ENCODE measurements at regions not wholly inside any gene's neighbourhood (a gene's known extent, or its start where the extent isn't known, plus 50 kb on each side); places are given as distances from the start of the nearest gene placed in this dataset.
A peak's percentile ranks its signal among the peaks of the same experiment; 100 is the strongest.
"Not testable (repeated sequence)": the region's sequence is repeated elsewhere in the genome, so short reads cannot be mapped to it uniquely, and the experiment has no call there.

DNA sequence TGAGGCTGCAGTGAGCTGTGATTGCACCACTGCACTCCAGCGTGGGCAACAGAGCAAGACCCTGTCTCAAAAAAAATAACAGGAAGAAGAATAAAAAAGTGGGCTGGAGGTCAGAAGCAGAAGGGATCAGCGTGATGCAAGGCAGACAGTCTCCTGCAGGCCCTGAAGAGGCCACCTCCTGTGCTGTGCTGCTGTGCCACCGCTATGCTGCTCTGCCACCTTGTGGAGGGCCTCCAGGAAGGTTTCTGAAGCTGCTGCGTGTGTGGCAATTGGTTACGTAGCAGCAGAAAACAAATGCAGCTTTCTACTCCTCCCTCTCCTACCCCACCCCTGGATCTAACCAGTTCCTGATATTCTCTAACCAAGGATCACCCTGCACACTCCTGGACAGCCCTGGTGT is 815.5 kb downstream of the KCNJ18 start:
- no peak for DNase-seq

- no peak for DNase-seq
These were observed 818.2 kb downstream of the KCNJ18 start for GRCh38 chr17:22510504-22510903.

DNA sequence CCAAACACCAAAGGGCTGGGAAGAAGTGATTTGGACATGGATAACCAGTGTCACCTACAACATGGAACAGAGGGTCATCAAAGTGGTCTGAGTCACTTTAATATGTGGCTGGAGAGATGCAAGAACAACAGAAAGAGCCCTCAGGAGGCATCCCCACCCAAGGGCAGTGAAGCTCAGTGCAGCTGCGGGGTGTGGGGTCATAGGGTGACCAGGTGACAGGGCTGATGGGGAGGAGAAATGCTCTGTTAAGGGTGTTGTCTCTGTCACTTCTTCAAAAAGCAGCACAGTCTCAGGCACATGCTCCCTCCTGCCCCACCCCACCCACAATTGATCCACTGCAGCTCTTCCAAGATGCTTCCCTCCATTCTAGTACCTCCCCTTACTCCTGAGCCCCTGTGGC is 819.1 kb downstream of the KCNJ18 start:
- DNase-seq = no peak

DNA sequence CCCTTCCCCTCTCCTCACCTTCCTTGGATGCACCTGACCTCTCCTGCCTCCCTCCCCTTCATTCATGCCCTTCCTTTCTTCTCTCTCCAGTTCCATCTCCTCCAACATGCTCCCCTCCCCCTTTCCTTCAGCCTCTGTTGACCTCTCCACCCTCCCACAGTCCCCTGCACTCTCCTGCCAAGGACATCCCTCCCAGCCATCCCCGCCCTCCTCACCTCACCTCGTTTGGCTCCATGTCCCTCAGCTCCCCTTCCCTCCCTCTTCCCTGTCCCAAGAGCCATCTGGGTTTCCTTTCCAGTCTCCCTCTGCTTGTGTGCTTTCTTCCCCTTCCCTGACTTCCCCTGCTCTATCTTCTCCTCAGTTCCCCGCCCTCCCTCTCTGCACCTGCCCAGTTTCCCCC is 819.7 kb downstream of the KCNJ18 start:
- DNase-seq = no peak

- DNase-seq = no peak
These were observed 820.2 kb downstream of the KCNJ18 start for GRCh38 chr17:22512506-22512905.

GRCh38 chr17:22512997-22513538 is 820.7 kb downstream of the KCNJ18 start:
- DNase-seq = no peak

DNA sequence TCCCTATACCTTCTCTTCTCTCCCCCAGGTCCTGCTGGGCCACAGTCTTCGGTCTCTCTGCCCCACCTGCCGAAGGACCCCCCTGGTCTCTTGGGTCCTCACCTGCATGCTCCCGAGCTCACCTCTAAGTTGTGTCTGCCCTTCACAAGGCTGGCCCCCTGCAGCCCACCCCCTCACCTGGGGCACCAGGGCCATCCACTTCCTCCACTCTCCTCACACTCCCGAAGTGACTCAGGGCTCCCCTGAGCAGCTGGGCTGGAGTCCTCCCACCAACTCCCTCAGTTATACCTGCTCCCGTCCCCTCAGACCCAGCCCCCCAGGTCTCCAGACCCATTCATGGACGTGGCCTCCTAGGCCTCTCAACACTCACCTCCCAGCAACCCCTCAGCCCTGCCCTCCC is 822.0 kb downstream of the KCNJ18 start:
- DNase-seq = no peak

- no peak for DNase-seq
These were observed 822.5 kb downstream of the KCNJ18 start for GRCh38 chr17:22514767-22515320.

- no peak for DNase-seq
These were observed 823.3 kb downstream of the KCNJ18 start for GRCh38 chr17:22515599-22515998.

DNA sequence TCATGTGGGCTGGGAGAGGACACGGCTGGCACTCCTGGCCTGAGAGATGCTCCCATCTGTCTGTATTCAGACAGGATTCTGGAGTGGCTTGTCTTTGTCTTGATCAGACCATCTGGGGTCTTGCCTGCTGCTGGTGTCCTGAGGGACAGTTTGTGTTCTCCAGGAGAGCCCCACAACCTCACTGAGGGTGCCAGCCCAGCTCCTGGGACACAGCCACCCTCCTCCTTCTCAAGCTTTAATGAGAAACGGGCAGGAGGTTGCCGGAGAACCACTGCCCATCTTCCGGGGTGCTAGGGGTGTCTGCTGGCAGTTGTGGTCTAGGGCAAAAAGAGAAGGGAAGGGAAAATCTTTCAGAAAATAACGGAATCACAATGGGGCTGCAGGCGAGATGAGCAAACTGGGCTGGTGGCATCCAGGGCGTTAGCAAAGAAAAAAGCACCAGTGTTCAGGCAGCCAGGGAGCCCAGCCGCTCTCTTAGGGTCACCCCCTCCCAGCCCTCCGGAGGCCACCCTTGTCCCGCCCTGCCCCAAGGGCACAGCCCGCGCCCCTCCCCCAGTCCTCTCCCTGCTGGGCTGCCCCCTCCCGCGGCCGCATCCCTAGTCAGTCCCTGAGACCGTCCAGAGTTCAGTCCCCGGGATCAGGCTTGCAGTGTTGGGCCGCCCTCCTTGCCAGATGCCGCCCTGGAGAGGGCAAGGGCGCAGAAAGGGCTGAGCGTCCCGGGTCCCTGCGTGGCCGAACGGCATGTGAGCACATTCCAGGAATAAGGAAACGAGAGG is 824.7 kb downstream of the KCNJ18 start:
- DNase-seq = no peak

GRCh38 chr17:22517716-22518115 is 825.4 kb downstream of the KCNJ18 start:
- DNase-seq = no peak

- DNase-seq = no peak
These were observed 825.9 kb downstream of the KCNJ18 start for GRCh38 chr17:22518185-22518584.

DNA sequence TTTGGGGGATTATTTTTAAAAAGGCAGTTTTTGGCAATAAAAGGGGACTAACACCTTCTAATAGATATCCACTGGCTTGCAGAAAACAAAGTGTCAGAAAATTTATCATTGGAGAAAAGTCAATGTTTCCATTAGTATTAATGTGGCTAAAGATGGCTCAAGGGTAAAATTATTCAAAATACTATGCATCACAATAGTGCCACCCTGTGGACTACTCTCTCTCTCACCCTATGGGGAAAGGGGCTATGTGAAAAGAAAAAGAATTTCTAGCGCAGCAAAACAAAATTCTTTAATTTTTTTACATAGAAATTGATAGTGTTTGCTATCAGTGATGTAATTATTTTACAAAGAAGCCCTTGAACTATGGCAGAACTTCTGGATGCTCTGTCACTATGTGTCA is 856.5 kb downstream of the KCNJ18 start:
- not testable (repeated sequence) for DNase-seq

DNA sequence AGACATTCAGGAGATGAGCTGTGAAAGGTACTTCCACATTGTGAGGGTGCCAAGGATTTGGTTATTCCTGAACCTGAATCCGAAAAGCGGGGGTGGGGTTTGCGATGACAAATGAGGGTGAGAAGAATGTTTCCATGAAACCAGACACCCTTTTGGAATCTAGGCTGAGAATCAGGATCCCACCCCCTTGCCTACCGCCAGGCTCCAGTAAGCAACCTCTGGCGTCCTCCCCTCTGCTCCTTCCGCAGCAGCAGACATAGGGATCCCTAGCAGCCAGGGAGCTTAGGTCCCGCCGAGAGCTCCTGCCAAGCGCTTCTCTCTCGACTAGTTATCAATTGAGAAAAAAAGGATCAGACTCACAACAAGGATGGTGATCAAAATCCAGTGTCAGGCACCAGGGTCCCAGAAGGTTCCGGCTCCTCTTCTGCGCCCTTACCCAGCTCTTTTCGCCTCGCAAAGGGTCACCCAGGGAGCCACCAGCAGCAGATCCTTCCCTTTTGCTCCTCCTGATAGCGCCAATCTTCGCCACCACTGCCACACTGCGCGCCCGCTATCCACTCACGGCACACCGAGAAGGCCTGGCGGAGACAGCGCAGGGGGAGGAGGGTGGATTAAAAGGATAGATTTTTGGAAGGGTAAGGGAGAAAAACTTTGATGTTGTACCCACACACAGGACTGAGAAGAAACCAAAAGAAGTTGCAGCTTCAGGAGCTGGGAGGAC is 859.5 kb downstream of the KCNJ18 start:
- DNase-seq = not testable (repeated sequence)

DNA sequence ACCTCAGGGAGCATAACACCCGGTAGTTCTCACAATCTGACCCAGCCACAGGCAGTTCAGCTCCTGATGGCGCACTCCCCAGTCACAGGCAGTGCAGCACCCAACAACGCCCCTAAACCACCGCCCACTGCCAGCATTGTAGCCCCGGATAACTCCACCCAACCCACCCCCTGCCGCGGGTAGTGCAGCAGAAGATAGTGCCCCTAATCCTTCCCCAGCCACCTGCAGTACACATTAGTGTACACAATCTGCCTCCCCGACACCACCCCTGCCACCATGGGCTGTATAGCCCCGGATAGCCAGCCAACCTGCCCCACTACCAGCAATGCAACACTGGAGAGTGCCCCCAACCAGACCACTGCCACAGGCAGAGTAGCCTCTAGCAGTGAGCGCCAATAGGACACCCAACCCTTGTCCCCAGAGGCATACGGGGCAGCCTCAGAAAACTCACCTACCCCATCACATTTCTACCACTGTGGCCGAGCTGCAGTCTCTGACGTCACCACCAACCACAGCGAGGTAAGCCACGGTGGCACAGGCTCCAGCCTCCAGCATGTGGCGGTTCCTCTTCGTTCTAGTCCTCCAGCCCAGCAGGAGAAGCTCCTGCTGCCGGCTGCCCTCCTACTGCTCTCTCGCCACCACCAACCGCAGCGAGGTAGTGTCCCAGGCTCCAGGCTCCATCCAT is 877.3 kb downstream of the KCNJ18 start:
- DNase-seq = no peak

- DNase-seq = no peak
These were observed 878.0 kb downstream of the KCNJ18 start for GRCh38 chr17:22570144-22570845.

DNA sequence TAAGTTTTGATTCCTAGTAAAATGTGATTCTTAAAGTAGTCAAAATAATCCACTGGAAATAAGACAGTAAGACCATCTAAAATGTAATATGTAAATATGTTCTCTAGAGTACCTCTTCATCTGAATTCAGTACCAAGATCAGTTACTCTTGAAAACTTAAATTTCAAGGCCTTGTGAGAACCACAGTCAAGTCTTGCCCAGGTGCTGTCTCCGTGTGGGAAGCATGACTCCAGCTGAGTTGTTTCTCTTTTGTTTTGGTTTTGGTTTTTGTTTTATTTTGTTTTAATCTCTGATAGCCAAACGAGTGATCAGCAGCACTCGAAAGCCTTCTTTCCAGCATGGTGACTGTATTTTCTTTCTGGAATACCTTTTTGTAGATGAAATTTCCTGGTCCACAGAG is 907.0 kb downstream of the KCNJ18 start:
- DNase-seq = no peak

DNA sequence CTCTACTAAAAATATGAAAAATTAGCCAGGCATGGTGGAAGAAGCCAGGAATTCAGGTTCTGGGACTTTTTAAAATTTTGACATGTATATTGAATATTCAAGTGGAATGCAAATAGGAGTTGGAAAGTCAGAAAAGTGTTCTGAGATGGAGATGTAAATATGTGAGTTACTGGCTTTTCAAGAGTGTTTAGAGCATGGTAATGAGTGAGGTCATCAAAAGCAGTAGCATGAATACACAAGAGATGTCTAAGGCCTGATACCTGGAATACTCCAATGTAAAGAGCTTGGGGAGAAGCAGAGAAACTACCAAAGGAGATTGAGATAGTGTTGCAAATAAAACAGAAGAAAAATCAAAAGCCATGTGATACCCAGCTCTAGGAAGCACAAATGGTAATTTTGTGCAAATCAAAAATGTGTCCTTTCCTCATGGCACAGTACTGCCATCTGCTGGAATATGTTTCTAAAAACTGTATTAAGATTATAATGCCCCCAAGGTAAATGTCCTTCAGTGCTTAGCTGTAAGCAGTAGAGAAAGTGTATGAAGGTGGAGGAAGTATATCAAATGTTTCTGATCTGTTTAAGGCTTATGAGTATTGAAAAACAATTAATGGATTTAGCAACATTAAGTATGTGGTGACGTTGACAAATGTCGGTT is 908.4 kb downstream of the KCNJ18 start:
- peak; percentile 3 for DNase-seq
